ENCODE measurements at regions not wholly inside any gene's neighbourhood (a gene's known extent, or its start where the extent isn't known, plus 50 kb on each side); places are given as distances from the start of the nearest gene placed in this dataset.
A peak's percentile ranks its signal among the peaks of the same experiment; 100 is the strongest.

DNA sequence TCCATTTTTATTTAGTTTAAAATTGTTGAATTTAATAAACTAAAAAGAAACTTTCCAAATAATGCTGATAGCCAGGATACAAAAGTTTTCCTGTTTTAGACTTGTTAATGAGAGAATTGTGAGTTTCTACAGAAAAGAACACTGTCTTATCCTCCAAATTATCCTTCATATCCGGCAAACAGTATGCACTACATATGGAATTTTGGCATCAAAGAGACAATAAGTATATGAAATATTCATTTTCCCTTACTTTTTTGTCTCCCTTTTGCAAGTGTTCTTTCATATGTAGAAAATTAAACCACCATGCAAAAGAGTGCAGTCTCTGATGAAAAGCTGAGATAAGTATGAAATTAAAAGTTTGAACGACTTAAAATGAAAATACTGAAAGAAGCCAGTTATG, 159.4 kb downstream of the UBE2E3 start:
- Histone ChIP-seq H3K9me3 (replicated peaks) (no peaks in the 10 kb centered on the region), H3K4me1 (no peaks in the 10 kb centered on the region), H3K27me3 (no peaks in the 10 kb centered on the region), H3K36me3 (no peaks in the 10 kb centered on the region), H3K27ac (no peak overlapping the region), H3K4me3 (no peak overlapping the region)
- no peak for DNase-seq

DNA sequence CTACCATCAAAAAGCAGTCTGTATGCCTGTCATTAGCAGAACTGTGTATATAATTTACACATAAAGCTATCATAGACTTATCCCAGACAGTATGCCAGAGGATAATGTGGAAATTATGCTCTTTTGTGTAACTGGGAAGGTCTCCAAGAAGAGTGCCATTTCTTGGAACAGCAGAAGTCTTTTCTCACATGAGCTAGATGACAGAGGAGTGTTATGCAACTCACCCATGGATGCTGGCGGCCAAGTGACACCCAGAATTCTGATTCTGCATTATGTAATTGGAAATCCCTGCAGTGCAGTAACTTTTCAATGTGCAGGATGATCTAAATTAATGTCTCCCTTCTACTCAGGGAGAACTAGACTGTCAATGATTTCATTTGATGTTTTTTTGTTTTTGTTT, 160.0 kb downstream of the UBE2E3 start:
- Histone ChIP-seq H3K27me3 (no peaks in the 10 kb centered on the region), H3K4me3 (no peak overlapping the region), H3K4me1 (no peaks in the 10 kb centered on the region), H3K27ac (no peak overlapping the region), H3K36me3 (no peaks in the 10 kb centered on the region), H3K9me3 (replicated peaks) (no peaks in the 10 kb centered on the region)
- DNase-seq: no peak

DNA sequence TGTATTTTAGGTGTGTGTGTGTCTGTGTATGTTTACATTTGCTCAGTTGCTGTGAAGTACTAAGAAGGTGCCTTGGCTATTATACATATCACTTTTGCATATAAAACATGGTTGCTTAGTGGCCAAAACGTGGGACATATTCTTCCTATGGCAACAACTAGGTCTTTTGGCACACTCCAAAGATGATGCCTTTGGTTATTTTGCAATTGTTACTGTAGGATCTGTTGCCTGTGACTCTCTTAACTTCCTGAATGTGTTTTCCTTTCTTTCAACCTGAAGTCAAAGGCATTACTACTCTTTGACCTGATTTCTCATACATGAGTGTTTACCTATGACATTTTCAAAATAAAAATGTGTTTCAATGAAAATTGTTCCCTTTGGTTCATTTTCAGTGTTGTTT, 160.5 kb downstream of the UBE2E3 start:
- H3K27ac ChIP-seq: no peak overlapping the region
- no peaks in the 10 kb centered on the region for H3K9me3 ChIP-seq (replicated peaks)
- H3K4me1 ChIP-seq: no peaks in the 10 kb centered on the region
- no peak overlapping the region for H3K4me3 ChIP-seq
- H3K36me3 ChIP-seq: no peaks in the 10 kb centered on the region
- no peak for DNase-seq
- H3K27me3 ChIP-seq: no peaks in the 10 kb centered on the region

DNA sequence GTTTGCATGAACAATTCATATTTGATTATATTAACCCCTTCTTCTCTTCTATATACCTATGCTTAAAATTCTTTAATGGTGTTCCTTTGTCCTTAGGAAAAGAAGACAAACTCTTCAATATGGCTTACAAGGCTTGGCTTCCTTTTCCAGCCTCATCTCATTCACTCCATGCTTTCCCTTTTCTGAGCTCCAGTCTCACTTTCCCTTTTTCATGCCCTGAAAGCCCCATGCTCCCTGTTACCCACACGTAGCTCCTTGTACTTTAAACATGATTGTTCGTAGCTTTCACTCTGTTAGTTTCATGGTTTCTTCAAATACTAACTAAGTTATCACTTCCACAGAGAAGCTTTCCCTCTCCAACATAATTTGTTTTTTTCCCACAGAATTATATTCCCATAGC, 161.3 kb downstream of the UBE2E3 start:
- no peaks in the 10 kb centered on the region for H3K27me3 ChIP-seq
- H3K27ac ChIP-seq: no peak overlapping the region
- H3K4me1 ChIP-seq: no peaks in the 10 kb centered on the region
- no peaks in the 10 kb centered on the region for H3K36me3 ChIP-seq
- no peak for DNase-seq
- H3K9me3 ChIP-seq (replicated peaks): no peaks in the 10 kb centered on the region
- H3K4me3 ChIP-seq: no peak overlapping the region

GRCh38 chr2:181142514-181142913, 162.1 kb downstream of the UBE2E3 start:
- Histone ChIP-seq H3K4me3 (no peak overlapping the region), H3K4me1 (no peaks in the 10 kb centered on the region), H3K9me3 (replicated peaks) (no peaks in the 10 kb centered on the region), H3K36me3 (no peaks in the 10 kb centered on the region), H3K27ac (no peak overlapping the region), H3K27me3 (no peaks in the 10 kb centered on the region)
- no peak for DNase-seq

GRCh38 chr2:181143790-181144300, 163.4 kb downstream of the UBE2E3 start:
- Histone ChIP-seq H3K4me3 (no peak overlapping the region), H3K4me1 (no peaks in the 10 kb centered on the region), H3K9me3 (replicated peaks) (no peaks in the 10 kb centered on the region), H3K27ac (no peak overlapping the region), H3K27me3 (no peaks in the 10 kb centered on the region), H3K36me3 (no peaks in the 10 kb centered on the region)
- no peak for DNase-seq

DNA sequence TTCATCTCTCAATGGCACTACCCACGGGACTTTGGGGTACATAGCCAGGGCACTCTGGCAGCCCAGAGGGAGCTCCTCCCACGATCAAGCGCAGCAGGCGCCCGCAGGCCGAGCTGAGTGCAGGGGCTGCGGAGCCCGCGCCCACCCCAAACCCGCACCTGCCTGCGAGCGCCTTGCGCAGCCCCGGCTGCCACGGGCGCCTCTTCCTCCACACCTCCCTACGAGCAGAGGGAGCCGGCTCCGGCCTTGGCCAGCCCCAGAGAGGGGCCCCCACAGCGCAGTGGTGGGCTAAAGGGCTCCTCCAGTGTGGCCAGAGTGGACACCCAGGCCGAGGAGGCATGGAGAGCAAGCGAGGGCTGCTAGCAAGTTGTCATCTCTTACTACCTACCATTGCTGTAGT, 165.2 kb downstream of the UBE2E3 start:
- Histone ChIP-seq H3K9me3 (replicated peaks) (no peaks in the 10 kb centered on the region), H3K27me3 (no peaks in the 10 kb centered on the region), H3K4me1 (no peaks in the 10 kb centered on the region), H3K36me3 (no peaks in the 10 kb centered on the region), H3K4me3 (no peak overlapping the region), H3K27ac (no peak overlapping the region)
- no peak for DNase-seq

- H3K4me1 ChIP-seq: no peaks in the 10 kb centered on the region
These were observed 165.8 kb downstream of the UBE2E3 start for GRCh38 chr2:181146171-181146570.

DNA sequence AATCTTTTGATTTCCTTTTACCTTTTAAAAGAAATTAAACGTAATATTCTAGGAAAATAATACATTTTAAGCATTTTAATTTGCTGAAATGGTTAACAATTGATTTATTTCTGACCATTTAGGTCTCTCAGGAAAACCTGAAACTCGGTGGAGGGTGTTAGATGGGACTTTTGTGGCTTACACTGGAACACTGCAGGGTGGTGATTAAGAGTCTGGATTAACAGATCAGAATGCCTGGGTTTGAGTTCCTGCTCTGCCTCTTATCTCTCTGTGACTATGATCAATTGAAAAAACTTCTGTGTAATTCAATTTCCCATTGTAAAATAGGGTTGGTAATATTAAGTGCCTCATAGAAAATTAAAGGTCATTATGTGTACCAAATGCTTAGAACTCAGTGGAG, 168.7 kb downstream of the UBE2E3 start:
- Histone ChIP-seq H3K27me3 (no peaks in the 10 kb centered on the region), H3K4me1 (peaks cover 15% of the 10 kb centered on the region), H3K27ac (no peak overlapping the region), H3K9me3 (replicated peaks) (no peaks in the 10 kb centered on the region), H3K36me3 (no peaks in the 10 kb centered on the region), H3K4me3 (no peak overlapping the region)
- DNase-seq: no peak

More at GRCh38 chr2:181146171-181146570, 165.8 kb downstream of the UBE2E3 start:
- no peak overlapping the region for H3K4me3 ChIP-seq
- H3K27me3 ChIP-seq: no peaks in the 10 kb centered on the region
- no peak overlapping the region for H3K27ac ChIP-seq
- no peaks in the 10 kb centered on the region for H3K36me3 ChIP-seq
- no peaks in the 10 kb centered on the region for H3K9me3 ChIP-seq (replicated peaks)
- DNase-seq: no peak

GRCh38 chr2:181152226-181152625, 171.8 kb downstream of the UBE2E3 start:
- H3K4me1 ChIP-seq: peaks cover 15% of the 10 kb centered on the region
- H3K9me3 ChIP-seq (replicated peaks): 0 out of 2 replicates have a peak, but pooled peaks cover 11% of the 10 kb centered on the region
- peak overlapping the region; percentile 15; the same call in 1 of the 2 replicates for H3K27ac ChIP-seq
- peak in 1 of 2 experiments; percentile 24 for DNase-seq
- H3K4me3 ChIP-seq: no peak overlapping the region
- H3K36me3 ChIP-seq: no peaks in the 10 kb centered on the region
- no peaks in the 10 kb centered on the region for H3K27me3 ChIP-seq

- DNase-seq: peak in 1 of 2 experiments; percentile 30
- 0 out of 2 replicates have a peak, but pooled peaks cover 11% of the 10 kb centered on the region for H3K9me3 ChIP-seq (replicated peaks)
- H3K27ac ChIP-seq: peak overlapping the region; percentile 15; the same call in 1 of the 2 replicates
These were observed 172.3 kb downstream of the UBE2E3 start for GRCh38 chr2:181152701-181153100.

DNA sequence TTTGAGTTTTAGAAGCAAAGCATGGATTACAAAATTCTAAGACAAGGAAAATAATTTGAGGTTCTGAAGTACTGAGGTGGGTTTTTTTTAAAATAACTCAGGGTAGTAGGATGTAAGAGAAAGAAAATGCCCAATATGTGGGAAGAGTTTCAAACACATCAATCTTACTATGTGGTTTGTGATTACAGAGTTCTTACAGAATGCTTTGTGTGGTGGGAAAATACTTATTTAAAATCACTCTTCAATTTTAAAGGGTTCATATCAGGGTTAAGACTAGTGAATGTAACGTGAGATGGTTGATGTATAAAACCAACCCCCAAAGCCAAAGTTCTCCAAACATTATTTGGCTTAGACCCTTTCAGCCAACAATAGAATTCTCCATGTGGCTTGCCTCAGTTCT, 173.5 kb downstream of the UBE2E3 start:
- peaks cover 15% of the 10 kb centered on the region for H3K4me1 ChIP-seq
- no peak overlapping the region for H3K4me3 ChIP-seq
- no peak overlapping the region for H3K27ac ChIP-seq
- no peaks in the 10 kb centered on the region for H3K36me3 ChIP-seq
- H3K27me3 ChIP-seq: no peaks in the 10 kb centered on the region
- no peak for DNase-seq
- 0 out of 2 replicates have a peak, but pooled peaks cover 11% of the 10 kb centered on the region for H3K9me3 ChIP-seq (replicated peaks)

More at GRCh38 chr2:181152701-181153100, 172.3 kb downstream of the UBE2E3 start:
- H3K36me3 ChIP-seq: no peaks in the 10 kb centered on the region
- H3K4me3 ChIP-seq: no peak overlapping the region
- peaks cover 15% of the 10 kb centered on the region for H3K4me1 ChIP-seq
- H3K27me3 ChIP-seq: no peaks in the 10 kb centered on the region

DNA sequence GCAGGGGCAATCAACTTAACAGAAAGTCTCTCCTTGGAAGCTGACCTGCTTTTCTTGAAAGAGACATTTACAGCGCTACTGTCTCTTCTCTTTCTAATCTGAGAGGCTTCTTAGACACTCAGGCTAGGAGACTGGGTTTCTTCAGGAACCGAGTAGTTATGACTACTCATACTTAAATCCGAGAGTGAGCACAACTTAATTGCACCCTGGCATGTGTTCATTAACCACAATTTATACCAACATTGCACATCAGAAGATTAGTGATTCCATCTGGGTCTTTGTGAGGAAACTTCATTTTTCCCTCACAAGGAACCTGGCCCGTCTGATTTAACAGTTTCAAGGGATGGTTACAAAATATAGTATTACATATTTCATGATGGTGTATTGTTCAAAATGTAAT, 176.9 kb downstream of the UBE2E3 start:
- H3K27ac ChIP-seq: no peak overlapping the region
- DNase-seq: no peak

GRCh38 chr2:181158427-181158826, 178.0 kb downstream of the UBE2E3 start:
- Histone ChIP-seq H3K4me3 (no peak overlapping the region), H3K4me1 (no peaks in the 10 kb centered on the region; the same call in 1 of the 2 replicates), H3K36me3 (no peaks in the 10 kb centered on the region), H3K9me3 (replicated peaks) (0 out of 2 replicates have a peak, but pooled peaks cover 11% of the 10 kb centered on the region), H3K27ac (no peak overlapping the region), H3K27me3 (no peaks in the 10 kb centered on the region)
- DNase-seq: no peak

More for the DNA sequence above, 176.9 kb downstream of the UBE2E3 start:
- Histone ChIP-seq H3K36me3 (no peaks in the 10 kb centered on the region), H3K27me3 (no peaks in the 10 kb centered on the region), H3K9me3 (replicated peaks) (0 out of 2 replicates have a peak, but pooled peaks cover 11% of the 10 kb centered on the region), H3K4me3 (no peak overlapping the region), H3K4me1 (peaks cover 8% of the 10 kb centered on the region)

GRCh38 chr2:181161615-181162014, 181.2 kb downstream of the UBE2E3 start:
- no peaks in the 10 kb centered on the region for H3K27me3 ChIP-seq
- DNase-seq: no peak
- no peaks in the 10 kb centered on the region for H3K4me1 ChIP-seq
- H3K36me3 ChIP-seq: no peaks in the 10 kb centered on the region
- H3K27ac ChIP-seq: no peak overlapping the region
- no peak overlapping the region for H3K4me3 ChIP-seq
- H3K9me3 ChIP-seq (replicated peaks): 0 out of 2 replicates have a peak, but pooled peaks cover 4% of the 10 kb centered on the region

DNA sequence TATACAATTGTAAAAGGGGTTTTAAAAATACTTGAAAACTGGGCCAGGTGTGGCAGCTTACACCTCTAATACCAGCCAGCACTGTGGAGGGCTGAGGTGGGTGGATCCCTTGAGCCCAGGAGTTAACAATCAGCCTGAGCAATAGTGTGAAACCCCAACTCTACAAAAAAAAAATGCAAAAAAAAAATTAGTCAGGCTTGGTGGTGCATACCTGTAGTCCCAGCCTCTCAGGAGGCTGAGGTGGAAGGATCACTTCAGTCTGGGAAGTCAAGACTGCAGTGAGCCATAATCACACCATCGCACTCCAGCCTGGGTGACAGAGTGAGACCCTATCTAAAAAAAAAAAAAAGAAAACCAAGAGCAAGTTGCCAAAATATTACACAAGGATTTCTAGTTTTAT, 182.7 kb downstream of the UBE2E3 start:
- no peaks in the 10 kb centered on the region for H3K36me3 ChIP-seq
- no peaks in the 10 kb centered on the region for H3K4me1 ChIP-seq
- no peak overlapping the region for H3K27ac ChIP-seq
- H3K9me3 ChIP-seq (replicated peaks): no peaks in the 10 kb centered on the region
- no peak overlapping the region for H3K4me3 ChIP-seq
- no peaks in the 10 kb centered on the region for H3K27me3 ChIP-seq
- DNase-seq: no peak

Measured in SJCRH30 (cell line).